HG02981 (cell line): ENCODE measurements at regions not wholly inside any gene's neighbourhood (a gene's known extent, or its start where the extent isn't known, plus 50 kb on each side); places are given as distances from the start of the nearest gene placed in this dataset.

Experiments used
- ATAC-seq: cut with Tn5 transposase; IDR thresholded peaks from one replicate; pipeline ENCODE4 v1.9.1; 2021; ENCODE audit warnings: mild to moderate bottlenecking, moderate library complexity; ENCODE audit not compliant: unreplicated experiment

DNA sequence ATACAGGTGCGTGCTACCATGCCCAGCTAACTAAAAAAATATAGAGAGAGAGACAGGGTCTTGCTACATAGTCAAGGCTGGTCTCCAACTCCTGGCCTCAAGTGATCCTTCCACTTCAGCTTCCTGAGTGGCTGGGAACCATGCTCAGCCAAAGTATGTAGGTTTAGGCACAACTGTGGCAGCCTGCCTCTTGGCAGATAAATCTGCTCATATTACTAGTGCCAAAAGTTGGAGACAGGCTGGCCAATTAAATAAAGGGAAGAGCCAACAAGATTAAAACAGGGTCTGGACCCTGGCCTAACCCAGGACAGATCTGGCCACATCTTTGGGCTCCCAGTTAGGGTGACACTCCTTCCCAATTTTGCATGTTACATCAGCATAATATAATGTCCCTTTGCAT lies 151.7 kb downstream of the CBLN1 start:
- ATAC-seq = no peak

DNA sequence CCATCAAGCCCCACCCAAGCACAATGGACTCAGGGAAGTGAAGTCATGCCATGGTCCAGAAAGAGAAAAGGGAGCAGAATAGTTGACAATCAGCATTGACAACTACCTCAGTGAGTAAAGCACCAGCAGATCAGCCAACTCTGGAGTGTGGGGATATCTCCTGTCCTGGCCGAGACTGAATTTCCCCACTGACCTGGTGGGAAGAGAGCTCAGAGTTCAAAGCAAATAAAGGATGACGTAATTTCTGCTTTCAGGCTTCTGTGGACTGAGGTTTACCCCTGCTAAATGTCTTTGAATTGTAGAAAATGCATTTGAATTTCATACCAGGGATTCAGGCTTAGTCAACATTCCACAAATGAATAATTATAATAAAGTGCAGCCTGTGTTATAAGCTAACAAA lies 152.9 kb downstream of the CBLN1 start:
- no peak for ATAC-seq

DNA sequence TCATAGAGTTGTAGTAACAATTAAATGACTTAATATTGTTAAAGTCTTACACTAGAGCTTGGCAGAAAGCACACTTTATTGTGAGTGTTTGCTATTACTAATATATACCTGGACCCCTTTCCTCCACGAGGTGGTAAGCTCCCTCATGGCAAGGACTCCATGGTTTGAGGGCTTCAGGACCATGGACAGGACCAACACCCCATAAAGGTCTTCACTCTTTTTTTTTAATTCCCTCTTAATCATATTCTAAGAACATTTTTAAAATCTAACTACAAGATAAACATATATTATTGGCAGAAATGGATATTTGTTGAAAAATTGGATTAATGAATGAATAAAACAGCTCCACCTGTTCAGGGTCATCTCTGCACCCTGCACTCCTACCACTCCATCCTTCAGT lies 154.5 kb downstream of the CBLN1 start:
- no peak for ATAC-seq

DNA sequence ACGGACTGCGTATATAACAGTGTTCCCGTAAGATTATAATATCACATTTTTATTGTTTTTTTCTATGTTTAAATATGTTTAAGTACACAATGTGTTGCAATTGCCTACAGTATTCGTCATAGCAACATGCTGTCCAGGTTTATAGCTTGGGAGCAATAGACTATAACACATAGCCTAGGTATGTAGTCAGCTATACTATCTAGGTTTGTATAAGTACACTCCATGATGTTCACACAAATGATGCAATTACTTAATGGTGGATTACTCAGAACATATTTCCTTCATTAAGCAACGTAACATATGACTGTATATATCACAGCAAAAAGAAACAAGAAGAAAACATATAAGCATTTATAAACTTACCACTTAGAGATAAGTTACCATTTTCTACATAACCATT lies 160.0 kb downstream of the CBLN1 start:
- ATAC-seq = no peak

DNA sequence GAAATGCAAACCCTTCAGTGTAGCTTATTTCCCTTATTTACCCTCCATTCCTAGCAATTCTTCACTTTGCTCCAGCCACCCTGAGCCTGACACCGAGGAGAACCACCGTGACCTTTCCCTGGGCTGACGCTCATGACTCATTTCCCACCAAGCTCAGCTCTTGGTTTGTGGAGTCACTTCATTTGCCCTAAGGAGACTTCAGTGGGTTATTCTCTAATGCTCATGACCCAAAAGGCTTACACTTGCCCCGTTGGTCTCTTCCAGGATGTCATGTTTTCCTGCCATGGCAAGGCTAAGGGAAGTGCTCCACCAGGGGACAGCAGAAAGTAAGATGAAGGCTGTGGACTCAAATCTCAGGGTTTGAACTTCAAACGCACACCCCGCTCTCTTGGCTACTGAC lies 161.0 kb downstream of the CBLN1 start:
- no peak for ATAC-seq

DNA sequence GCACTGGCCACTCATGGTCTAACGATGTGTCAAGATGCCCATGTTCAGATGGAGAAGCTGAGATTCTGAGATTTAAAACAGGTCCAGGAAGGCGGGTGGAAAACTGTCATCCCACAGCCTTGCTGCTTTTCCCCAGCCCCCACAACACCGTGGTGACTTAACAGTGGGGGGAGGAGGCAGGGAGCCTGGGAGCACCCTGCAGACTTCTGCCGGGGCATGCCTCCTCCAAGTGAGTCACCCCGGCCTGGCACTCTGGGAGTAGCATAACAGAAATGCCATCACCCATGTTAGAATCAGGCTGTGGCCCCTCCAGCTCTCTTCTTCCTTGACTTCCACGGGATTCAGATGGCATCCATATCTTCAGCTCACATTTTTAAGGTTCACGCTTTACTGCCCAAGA lies 164.8 kb downstream of the CBLN1 start:
- ATAC-seq = no peak

DNA sequence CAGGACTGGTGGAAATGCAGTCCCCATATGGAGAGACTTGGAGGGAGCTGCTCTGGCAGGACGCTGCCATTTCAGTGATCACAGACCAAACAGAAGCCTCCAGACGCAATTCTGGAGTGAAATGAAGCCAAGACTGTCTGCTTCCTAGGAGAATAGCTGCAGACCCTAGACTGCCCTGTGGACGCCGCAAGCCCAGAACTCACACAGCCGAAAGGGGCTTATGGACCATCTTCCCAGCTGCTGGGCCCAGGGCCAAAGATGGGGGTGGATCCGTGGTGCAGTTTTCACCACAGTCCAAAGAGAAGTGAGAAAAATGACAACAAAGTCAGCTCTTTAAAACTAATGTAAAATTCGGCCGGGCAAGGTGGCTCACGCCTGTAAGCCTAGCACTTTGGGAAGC lies 165.7 kb downstream of the CBLN1 start:
- no peak for ATAC-seq

DNA sequence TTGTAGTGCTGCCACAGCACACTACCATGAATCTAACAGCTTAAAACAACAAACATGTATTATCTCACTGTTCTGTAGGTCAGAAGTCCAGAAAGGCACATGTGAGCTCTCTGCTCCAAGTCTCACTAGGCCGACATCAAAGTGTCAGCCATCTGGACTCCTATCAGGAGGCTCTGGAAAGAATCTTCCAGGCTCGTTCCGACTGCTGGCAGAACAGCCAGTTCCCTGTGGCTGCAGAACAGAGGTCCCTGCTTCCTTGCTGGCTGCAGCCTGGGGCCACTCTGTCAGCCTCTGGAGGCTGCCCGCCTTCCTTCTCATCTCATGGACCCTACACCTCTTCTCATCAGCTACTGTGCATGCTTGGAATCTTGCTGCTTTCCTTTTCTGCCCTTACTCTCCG lies 168.9 kb downstream of the CBLN1 start:
- no peak for ATAC-seq

DNA sequence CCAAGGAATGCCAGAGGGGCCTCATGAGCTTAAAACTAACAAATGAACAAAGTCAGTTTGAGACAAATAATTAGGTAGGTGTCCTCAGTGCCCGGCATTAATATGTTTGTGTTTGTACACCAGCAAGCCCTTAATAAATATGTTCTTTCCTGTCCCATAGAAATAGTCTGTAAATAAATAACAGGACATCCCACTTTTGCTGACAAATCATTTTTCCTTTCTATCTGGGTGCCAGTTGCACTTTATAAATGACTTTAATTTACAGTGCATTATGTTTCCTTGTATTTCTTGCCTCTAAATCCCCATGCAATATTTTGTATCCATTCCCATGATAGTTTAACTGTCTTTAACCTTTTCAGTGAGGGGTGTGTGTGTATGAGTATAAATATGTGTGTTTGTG lies 170.3 kb downstream of the CBLN1 start:
- ATAC-seq = no peak

DNA sequence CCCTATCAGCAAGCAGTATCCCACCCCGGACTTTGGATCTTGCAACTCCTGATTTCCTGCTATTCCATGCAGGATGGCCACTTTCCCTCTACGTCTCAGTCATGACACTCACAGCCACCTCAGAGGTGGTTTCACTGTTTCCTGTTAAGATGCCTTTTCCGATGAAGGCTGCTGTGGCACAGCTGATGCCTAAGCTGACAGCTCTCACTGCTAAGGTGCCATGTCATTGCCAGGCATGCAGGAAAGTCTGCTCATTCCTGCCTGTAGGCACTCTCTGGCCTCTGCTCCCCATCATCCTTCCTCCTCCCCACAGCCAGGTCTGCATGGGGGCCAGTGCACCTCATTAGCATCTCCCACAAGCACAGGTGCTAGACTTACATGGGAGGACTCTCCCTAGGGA lies 173.0 kb downstream of the CBLN1 start:
- no peak for ATAC-seq

DNA sequence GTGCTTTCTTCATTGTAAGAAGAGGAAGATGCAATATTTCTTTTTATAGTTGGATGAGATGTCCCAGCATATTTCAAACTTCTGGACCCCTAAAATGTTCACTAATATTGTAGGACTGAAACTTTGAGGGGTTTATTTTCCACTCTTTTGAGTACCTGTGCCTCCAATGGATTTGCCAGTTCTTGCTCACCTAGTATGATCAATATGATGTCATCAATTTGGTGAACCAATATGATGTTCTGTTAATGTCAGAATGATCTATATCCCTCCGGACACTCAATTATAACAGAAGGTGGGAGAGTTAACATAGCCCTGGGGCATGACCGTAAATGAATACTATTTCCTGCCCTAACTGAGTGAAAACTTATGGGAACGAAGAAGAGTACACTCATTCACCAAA lies 178.3 kb downstream of the CBLN1 start:
- no peak for ATAC-seq

DNA sequence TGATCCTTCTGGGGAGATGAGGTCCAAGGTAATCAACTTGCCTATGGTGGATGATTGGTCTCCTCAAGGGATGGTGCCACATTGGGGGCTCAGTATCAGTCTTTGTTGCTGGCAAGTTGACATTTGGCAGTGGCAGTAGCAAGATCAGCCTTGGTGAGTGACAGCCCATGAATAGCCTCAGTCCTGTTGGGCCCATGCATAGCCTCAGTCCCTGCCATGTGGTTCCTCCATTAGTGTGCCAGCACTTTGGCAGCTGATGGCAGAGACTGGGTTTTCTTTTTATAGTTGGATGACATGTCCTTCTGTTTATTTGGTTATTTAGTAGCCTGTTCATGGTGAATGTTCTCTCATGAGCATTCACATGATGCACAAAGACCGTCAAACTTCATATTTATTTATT lies 179.6 kb downstream of the CBLN1 start:
- ATAC-seq = no peak

DNA sequence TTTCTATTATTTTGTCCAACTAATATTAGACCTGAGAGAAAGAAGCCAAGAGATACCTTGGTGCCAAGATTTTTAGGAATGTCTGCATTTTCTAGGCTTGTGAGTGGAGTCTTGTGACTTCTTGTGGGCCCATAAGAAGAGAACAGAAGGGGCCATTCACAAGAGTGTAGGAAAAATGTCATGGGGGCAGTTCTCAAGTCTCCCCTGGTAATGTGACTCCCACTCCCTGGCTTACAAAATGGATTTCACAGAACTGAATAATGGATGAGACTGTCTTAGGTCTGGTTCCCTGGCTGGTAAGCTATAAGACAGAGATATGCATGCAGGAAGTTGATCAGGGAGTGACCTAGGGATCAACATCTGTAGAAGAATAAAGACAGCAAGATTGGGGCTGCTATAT lies 181.3 kb downstream of the CBLN1 start:
- no peak for ATAC-seq

DNA sequence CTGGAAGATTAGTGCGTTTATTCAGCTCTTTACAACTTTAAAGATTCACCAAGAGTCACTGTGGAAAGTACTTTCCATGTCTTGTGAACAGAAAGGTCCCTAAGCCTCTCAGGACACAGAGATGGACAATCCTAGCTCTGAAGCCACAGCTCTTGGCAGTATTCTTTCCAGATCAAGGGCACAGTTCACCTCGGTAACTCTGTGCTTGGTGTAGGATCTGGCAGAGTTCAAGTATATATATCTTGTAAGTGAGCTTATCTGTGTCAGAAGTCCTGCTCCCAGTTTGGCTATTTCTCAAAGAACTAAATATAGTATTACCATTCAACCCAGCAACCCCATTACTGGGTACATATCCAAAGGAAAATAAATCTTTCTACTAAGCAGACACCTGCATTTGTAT lies 183.7 kb downstream of the CBLN1 start:
- no peak for ATAC-seq

DNA sequence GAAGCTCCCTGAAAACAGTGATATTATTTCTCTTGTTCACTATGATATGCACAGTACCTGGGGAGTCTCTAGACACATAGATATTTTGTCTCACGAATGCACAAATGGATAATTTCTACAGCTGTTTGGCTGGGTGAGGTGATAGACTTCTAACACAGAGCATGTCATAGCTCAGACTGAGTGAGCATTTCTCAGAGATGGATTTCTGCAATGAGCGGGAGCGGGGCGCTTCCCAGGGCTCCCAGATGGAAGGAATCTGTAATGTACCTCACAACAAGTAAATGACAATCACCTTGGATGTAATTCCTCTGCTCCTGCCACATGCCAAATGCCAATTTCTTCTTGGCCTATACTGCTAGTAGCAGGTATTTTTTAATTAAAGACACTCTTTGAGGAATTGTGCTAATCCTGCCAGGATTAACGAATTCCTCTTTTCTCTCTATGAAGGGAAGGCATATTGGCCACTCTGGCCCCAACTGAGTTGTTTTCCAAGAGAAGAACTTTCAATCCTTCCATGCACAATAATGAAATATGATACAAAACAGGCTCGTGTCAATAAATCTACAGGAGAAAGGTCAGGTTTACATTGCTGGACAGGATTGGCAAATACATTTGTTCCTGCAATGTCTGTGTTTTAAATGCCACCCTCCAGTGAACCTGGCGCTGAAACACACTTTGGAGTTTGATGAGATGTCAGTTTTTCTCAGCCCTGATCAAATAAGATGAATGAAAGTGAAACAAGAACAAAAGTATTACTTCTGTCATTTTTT lies 185.3 kb downstream of the CBLN1 start:
- no peak for ATAC-seq

DNA sequence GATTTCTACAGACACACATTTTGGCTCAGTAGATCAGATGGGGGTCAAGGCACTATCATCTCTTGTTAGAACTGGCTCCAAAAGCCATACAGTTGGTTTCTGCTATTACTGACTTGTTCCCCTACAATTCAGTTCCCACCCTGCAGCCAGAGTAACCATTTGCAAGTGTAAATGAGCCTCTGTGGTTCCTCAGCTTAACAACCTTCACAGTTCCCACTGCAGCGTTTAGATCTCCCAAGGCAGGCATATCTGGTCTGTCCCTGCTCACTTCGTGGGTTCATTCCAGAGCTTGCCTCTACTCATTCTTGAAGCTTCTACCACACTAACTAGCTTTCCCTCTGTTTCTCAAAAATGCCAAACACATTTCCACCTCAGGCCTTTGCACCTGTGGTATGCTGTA lies 186.1 kb downstream of the CBLN1 start:
- no peak for ATAC-seq

DNA sequence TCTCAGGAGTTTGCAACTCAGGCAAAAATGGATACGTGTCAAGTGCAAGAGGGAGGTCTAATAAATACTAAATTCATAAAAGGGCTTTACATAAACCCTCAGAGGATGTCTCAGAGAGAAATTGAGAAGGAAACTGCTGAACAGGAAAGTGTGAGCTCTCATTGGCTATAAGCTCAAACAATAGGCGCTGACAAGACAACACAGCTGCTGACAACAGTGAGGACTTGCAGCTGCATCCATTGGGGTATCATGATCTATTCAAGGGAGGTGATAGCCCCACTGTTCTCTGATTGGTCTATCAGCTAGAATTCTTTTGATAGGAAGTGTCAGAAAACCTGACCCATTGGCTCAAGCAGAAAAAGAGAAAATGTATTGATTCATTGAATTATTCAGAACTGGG lies 187.2 kb downstream of the CBLN1 start:
- no peak for ATAC-seq

DNA sequence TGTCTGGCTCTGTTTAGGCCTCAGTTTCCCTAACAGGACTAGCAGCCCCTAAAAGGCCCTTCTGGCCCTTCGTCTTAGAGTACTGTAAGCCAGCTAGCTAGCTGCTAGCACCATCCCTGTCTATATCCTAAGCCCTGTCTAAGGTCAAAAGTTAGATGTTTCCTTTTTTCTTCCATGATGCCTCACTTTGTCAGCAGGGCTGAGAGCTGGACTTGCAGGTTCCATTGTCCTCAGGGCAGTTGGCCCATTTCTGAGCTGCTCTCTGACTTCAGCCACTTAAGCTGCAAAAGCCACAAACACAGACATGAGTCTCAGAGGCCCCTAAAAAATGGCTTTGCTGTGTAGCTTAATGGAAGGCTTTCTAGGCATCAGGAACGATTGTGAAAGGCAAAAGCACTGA lies 187.7 kb downstream of the CBLN1 start:
- ATAC-seq = no peak

DNA sequence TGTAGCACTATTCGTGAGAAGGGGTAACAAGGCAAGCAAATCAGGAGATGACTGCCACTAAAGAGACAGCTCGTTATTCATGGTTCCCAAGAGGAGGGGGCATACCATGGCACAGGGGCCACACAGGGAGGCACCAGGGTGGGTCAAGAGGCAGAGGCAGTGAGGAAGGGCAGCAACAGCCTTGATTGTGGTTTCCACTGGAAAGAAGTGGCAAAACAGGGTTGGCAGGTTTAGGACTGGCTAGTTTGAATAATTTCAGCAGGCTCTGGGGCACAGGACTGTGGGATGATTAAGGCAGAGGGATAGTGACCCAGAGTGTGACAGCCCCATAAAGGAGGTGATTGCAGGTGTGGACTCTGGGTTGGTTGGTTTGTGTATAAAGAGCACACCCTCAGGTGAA lies 188.9 kb downstream of the CBLN1 start:
- ATAC-seq = no peak

DNA sequence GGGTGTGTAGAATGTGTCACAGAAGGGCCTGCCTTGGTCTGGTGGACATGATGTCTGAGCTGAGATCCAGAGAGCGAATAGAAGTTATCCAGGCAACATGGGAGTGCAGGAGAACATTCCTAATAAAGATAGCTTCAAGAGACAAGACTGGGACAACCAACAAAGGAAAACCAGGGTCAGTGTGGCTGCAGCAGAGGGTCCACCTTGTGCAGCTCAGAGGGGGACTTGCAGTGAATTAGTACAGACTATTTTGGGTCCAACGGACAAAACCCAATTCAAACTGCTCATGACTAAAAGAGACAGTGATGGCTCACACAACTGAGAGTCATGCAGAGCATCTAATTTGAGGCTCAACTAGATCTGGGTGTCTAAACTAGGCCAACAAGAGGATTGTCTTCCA lies 192.1 kb downstream of the CBLN1 start:
- ATAC-seq = no peak

DNA sequence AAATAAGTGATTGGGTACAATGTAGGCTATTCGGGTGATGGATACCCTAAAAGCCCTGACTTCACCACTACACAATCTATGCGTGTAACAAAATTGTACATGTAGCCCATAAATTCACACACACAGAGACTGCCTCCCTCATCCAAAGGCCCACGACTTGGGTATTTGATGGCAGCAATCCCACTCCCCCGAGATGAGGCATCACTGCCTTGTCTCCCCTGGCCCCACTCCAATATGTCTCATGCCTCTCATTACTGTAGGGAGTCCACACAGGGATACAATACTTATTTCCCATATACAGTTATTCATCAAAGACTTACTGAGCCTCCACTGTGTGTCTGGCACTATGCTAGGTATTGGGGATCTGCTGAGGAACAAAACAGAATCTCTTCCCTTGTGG lies 192.6 kb downstream of the CBLN1 start:
- no peak for ATAC-seq

DNA sequence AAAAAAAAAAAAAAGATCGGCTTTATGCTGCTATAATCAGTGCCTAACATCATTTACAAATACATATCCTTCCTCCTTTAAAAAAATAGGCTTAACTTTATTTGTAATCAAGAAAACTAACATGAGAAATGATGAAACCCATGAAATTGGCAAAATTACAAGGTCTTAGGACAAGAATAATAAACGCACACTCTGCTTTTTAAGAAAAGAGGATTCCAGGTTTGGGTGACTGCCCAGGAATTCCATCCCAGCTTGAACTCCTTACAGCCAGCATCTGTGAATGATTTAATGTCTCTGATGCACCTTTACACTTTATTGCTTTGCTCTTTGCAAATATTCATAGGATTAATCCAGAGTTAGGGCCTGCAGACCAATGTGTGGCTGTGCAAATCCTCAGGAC lies 196.0 kb downstream of the CBLN1 start:
- no peak for ATAC-seq

DNA sequence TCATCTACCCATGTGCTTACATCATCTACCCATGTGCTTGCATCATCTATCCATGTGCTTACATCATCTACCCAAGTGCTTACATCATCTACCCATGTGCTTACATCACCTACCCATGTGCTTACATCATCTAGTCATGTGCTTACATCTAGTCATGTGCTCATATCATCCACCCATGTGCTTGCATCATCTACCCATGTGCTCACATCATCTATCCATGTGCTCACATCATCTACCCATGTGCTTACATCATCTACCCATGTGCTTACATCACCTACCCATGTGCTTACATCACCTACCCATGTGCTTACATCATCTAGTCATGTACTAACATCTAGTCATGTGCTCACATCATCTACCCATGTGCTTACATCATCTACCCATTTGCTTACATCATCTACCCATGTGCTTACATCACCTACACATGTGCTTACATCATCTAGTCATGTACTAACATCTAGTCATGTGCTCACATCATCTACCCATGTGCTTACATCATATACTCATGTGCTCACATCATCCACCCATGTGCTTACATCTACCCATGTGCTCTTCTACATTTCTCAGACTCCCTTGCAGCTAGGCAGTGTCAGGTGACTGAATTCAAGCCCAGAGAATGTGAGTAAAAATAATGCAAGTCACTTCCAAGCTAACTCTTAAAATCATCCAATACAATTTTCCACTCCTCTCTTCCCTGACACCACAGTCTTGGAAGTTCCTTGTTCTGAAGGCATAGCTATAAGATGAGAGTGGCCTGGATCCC lies 196.8 kb downstream of the CBLN1 start:
- no peak for ATAC-seq
